ENCODE measurements at regions not wholly inside any gene's neighbourhood (a gene's known extent, or its start where the extent isn't known, plus 50 kb on each side); places are given as distances from the start of the nearest gene placed in this dataset.

DNA sequence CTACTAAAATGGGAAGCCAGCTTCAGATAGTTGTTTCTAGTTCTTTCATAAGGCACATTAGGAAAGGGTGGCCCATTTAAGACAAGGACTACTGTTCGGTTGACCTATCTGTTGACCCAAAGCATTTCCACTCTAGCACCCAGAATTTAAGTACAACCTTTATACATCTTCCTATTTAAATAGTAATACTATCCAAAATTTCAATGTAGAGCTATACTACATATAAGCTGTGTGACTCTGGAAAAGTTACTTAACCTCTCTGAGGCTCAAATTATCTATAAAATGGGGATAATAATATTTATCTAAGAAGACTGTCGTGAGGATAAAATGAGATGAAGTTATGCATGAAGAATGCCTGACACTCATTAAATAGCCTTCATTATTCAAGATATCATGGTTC, 82.0 kb upstream of the TMEM164 start:
- Histone ChIP-seq H3K27ac (ENCODE audit: control insufficient read depth, insufficient read depth) (no peak overlapping the region), H3K4me2 (ENCODE audit: control insufficient read depth, insufficient read depth) (no peak overlapping the region), H3K9ac (ENCODE audit: control insufficient read depth, insufficient read depth, low read length) (no peak overlapping the region), H2AFZ (ENCODE audit: control insufficient read depth, low read depth, low read length) (no peak overlapping the region), H3K27me3 (replicated peaks in 1 of 2; ENCODE audit: control insufficient read depth in 2 of 2, insufficient read depth in 2 of 2, low read length in 1 of 2) (no peaks in the 10 kb centered on the region), H3K4me3 (no peak overlapping the region), H3K79me2 (ENCODE audit: control insufficient read depth, insufficient read depth, low read length) (no peaks in the 10 kb centered on the region), H3K4me1 (ENCODE audit: control insufficient read depth, insufficient read depth, low read length) (peaks cover 5% of the 10 kb centered on the region), H3K36me3 (ENCODE audit: control insufficient read depth in 2 of 2, insufficient read depth in 2 of 2, low read length in 1 of 2) (no peaks in the 10 kb centered on the region), H3K9me3 (replicated peaks; ENCODE audit: control insufficient read depth, insufficient read depth, low read length) (no peaks in the 10 kb centered on the region), H4K20me1 (ENCODE audit: control insufficient read depth, insufficient read depth) (no peaks in the 10 kb centered on the region)
- no peak for TF ChIP-seq RUNX3 (IDR thresholded peaks at IDR 0.05; ENCODE audit: low read length)
- in situ Hi-C loops (cut with MboI) (no loop called here), intact Hi-C loops (cut with micrococcal nuclease; ENCODE audit: unreplicated experiment) (no loop called here)
- ATAC-seq = no peak
- 43% methylated on average over 2 of the region's 2 CpGs for WGBS (ENCODE audit: insufficient coverage, insufficient replicate concordance, low lambda C conversion rate, missing lambda C conversion rate)
- no TSS peak for BruUV-seq (replicated peaks)
- ChIA-PET RAD21 (ENCODE audit: unreplicated experiment) (interaction anchor here (1.3 to 1.5 kb wide), 2 partner anchors 123 to 226 kb away, joined by 3 read pairs; no protein-coding TSS in a partner anchor), SMC1A (ENCODE audit: uncharacterized antibody, unreplicated experiment) (interaction anchor here (0.6 to 1.2 kb wide), 4 partner anchors 9 to 283 kb away, joined by 3 to 4 read pairs (median 4); no protein-coding TSS in a partner anchor), CTCF (interaction anchor here (0.6 to 2.2 kb wide), 5 partner anchors 12 to 488 kb away, joined by 3 to 14 read pairs (median 6); no protein-coding TSS in a partner anchor), POLR2A (interaction anchor here (0.8 kb wide), 1 partner anchor 9 kb away, joined by 3 read pairs; no protein-coding TSS in a partner anchor)
- FAIRE-seq = no peak
- no peak for DNase-seq (ENCODE audit: low read depth, low spot score)

DNA sequence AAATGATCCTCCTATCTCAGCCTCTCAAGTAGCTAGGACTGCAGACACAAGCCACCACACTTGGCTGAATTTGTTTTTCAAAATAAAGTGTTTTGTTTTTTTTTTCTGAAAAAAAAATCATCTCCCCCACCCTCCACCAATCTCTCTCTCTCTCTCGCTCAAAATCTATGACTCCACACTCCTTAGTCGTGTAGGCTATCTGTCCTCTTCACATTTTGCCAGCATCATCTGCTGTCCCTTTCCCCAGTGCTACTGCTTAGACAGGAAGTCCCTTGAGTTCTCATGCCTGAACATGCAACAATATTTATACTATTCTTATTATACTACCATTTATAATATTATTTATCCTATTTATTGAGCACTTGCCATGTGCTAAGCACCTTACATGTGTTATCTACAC, 80.7 kb upstream of the TMEM164 start:
- TF ChIP-seq KDM1A (IDR thresholded peaks at IDR 0.05; ENCODE audit: borderline replicate concordance) (no peak), RB1 (IDR thresholded peaks at IDR 0.05; ENCODE audit: borderline replicate concordance) (no peak), PAX5 (IDR thresholded peaks at IDR 0.05; ENCODE audit: borderline replicate concordance, low read depth, low read length) (no peak), NRF1 (conservative IDR thresholded peaks at IDR 0.05; ENCODE audit: low read depth, low read length) (no peak), SREBF1 (IDR thresholded peaks at IDR 0.05; ENCODE audit: low read length) (no peak), ZBED1 (IDR thresholded peaks at IDR 0.05; ENCODE audit: borderline replicate concordance) (no peak), SUPT20H (IDR thresholded peaks at IDR 0.05; ENCODE audit: borderline replicate concordance, control insufficient read depth, low read depth, low read length) (no peak), NFYB (IDR thresholded peaks at IDR 0.05; ENCODE audit: insufficient read depth, low read depth, low read length) (no peak), RELA (IDR thresholded peaks at IDR 0.05; ENCODE audit: borderline replicate concordance, partially characterized antibody) (no peak), NR2C1 (IDR thresholded peaks at IDR 0.05) (no peak), ZNF384 (IDR thresholded peaks at IDR 0.05; ENCODE audit: borderline replicate concordance, low read depth, low read length) (no peak), HCFC1 (IDR thresholded peaks at IDR 0.05; ENCODE audit: low read length) (no peak)
- TF ChIP-seq, protein P1, sequence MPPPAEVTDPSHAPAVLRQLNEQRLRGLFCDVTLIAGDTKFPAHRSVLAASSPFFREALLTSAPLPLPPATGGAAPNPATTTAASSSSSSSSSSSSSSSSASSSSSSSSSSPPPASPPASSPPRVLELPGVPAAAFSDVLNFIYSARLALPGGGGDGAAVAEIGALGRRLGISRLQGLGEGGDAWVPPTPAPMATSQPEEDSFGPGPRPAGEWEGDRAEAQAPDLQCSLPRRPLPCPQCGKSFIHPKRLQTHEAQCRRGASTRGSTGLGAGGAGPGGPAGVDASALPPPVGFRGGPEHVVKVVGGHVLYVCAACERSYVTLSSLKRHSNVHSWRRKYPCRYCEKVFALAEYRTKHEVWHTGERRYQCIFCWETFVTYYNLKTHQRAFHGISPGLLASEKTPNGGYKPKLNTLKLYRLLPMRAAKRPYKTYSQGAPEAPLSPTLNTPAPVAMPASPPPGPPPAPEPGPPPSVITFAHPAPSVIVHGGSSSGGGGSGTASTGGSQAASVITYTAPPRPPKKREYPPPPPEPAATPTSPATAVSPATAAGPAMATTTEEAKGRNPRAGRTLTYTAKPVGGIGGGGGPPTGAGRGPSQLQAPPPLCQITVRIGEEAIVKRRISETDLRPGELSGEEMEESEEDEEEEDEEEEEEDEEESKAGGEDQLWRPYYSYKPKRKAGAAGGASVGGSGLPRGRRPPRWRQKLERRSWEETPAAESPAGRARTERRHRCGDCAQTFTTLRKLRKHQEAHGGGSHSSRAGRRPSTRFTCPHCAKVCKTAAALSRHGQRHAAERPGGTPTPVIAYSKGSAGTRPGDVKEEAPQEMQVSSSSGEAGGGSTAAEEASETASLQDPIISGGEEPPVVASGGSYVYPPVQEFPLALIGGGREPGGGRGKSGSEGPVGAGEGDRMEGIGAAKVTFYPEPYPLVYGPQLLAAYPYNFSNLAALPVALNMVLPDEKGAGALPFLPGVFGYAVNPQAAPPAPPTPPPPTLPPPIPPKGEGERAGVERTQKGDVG (CRISPR knock-in tag; IDR thresholded peaks at IDR 0.05) = no peak
- TF ChIP-seq, protein P2, sequence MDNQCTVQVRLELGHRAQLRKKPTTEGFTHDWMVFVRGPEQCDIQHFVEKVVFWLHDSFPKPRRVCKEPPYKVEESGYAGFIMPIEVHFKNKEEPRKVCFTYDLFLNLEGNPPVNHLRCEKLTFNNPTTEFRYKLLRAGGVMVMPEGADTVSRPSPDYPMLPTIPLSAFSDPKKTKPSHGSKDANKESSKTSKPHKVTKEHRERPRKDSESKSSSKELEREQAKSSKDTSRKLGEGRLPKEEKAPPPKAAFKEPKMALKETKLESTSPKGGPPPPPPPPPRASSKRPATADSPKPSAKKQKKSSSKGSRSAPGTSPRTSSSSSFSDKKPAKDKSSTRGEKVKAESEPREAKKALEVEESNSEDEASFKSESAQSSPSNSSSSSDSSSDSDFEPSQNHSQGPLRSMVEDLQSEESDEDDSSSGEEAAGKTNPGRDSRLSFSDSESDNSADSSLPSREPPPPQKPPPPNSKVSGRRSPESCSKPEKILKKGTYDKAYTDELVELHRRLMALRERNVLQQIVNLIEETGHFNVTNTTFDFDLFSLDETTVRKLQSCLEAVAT (IDR thresholded peaks at IDR 0.05) = no peak
- in situ Hi-C loops (cut with MboI) = no loop called here
- Histone ChIP-seq H3K27me3 (replicated peaks in 1 of 2; ENCODE audit: control insufficient read depth in 2 of 2, insufficient read depth in 2 of 2, low read length in 1 of 2) (no peaks in the 10 kb centered on the region), H4K20me1 (ENCODE audit: control insufficient read depth, insufficient read depth) (no peaks in the 10 kb centered on the region), H3K36me3 (ENCODE audit: control insufficient read depth in 2 of 2, insufficient read depth in 2 of 2, low read length in 1 of 2) (no peaks in the 10 kb centered on the region), H3K9ac (ENCODE audit: control insufficient read depth, insufficient read depth, low read length) (no peak overlapping the region), H3K4me2 (ENCODE audit: control insufficient read depth, insufficient read depth) (no peak overlapping the region), H2AFZ (ENCODE audit: control insufficient read depth, low read depth, low read length) (no peak overlapping the region), H3K4me3 (no peak overlapping the region), H3K4me1 (ENCODE audit: control insufficient read depth, insufficient read depth, low read length) (peaks cover 5% of the 10 kb centered on the region), H3K27ac (ENCODE audit: control insufficient read depth, insufficient read depth) (no peak overlapping the region), H3K9me3 (replicated peaks; ENCODE audit: control insufficient read depth, insufficient read depth, low read length) (no peaks in the 10 kb centered on the region), H3K79me2 (ENCODE audit: control insufficient read depth, insufficient read depth, low read length) (no peaks in the 10 kb centered on the region)
- intact Hi-C loops (cut with micrococcal nuclease; ENCODE audit: unreplicated experiment) = no loop called here
- ChIA-PET SMC1A (ENCODE audit: uncharacterized antibody, unreplicated experiment) (no interaction called here), RAD21 (ENCODE audit: unreplicated experiment) (no interaction called here), POLR2A (no interaction called here), CTCF (no interaction called here)
- FAIRE-seq (no peak), ATAC-seq (no peak), DNase-seq (ENCODE audit: low read depth, low spot score) (no peak)
- BruUV-seq (replicated peaks) = no TSS peak
- 52% methylated on average over 2 of the region's 2 CpGs for WGBS (ENCODE audit: insufficient coverage, insufficient replicate concordance, low lambda C conversion rate, missing lambda C conversion rate)
